OCI-LY3 (cell line): ENCODE measurements at regions not wholly inside any gene's neighbourhood (a gene's known extent, or its start where the extent isn't known, plus 50 kb on each side); places are given as distances from the start of the nearest gene placed in this dataset.

Source experiments
- H2AFZ ChIP-seq: fragments of 200-600, 300-600 bp; shearing (Covaris generic); 2 replicates; pipeline ENCODE4 v1.6.0; 2014; ENCODE audit warnings: antibody characterized with exemption, low read depth, low read length
- H3K27ac ChIP-seq: fragments of 200-600, 300-600 bp; sonication (generic); 2 replicates; pipeline ENCODE4 v1.5.1; 2014; ENCODE audit warnings: mild to moderate bottlenecking, low read length, moderate library complexity, mixed read lengths
- H3K27me3 ChIP-seq: fragments of 200-600, 300-600 bp; sonication (generic); 2 replicates; pipeline ENCODE4 v1.6.1; 2014; ENCODE audit warnings: low read depth, low read length, mixed read lengths
- H3K36me3 ChIP-seq: fragments of 200-600, 300-600 bp; sonication (generic); replicated peaks from 2 replicates; pipeline ENCODE3; 2014; ENCODE audit warnings: low read depth, low read length, mixed read lengths
- H3K4me1 ChIP-seq: fragments of 300-600, 200-600 bp; sonication (generic); 2 replicates; pipeline ENCODE4 v1.6.1; 2014; ENCODE audit warnings: low read length, mixed read lengths
- H3K4me2 ChIP-seq: fragments of 200-600, 300-600 bp; sonication (generic); 2 replicates; pipeline ENCODE4 v1.6.1; 2014; ENCODE audit warnings: low read length, mixed read lengths
- H3K4me3 ChIP-seq: fragments of 300-600, 200-600 bp; sonication (generic); 2 replicates; pipeline ENCODE4 v1.5.1; 2014; ENCODE audit warnings: antibody characterized with exemption, mild to moderate bottlenecking, low read length, moderate library complexity
- H3K79me2 ChIP-seq: fragments of 300-600, 200-600 bp; shearing (Covaris generic); 2 replicates; pipeline ENCODE4 v1.6.1; 2014; ENCODE audit warnings: mild to moderate bottlenecking, low read length, mixed read lengths
- H3K9ac ChIP-seq: fragments of 300-600, 200-600 bp; shearing (Covaris generic); 2 replicates; pipeline ENCODE4 v1.6.0; 2014; ENCODE audit warnings: mild to moderate bottlenecking, low read length, moderate library complexity
- H3K9me3 ChIP-seq: fragments of 200-600, 300-600 bp; shearing (Covaris generic); 2 replicates; pipeline ENCODE4 v1.6.1; 2014; ENCODE audit warnings: low read length, mixed read lengths; ENCODE audit not compliant: insufficient read depth
- H4K20me1 ChIP-seq: fragments of 200-600, 300-600 bp; sonication (generic); 2 replicates; pipeline ENCODE4 v1.6.1; 2016; ENCODE audit warnings: low read length, mixed read lengths; ENCODE audit not compliant: insufficient read depth
- EZH2phosphoT487 ChIP-seq: fragments of 200-600 bp; shearing (Covaris generic); IDR thresholded peaks from 2 replicates; pipeline ENCODE4 v1.6.1; 2018; ENCODE audit warnings: antibody characterized with exemption, mixed run types, low read depth
- TF ChIP-seq, protein P1 (sequence below): fragments of 200-600, 300-600 bp; sonication (generic); IDR thresholded peaks from 2 replicates; pipeline ENCODE4 v1.5.1; 2014; ENCODE audit warnings: antibody characterized with exemption, low read length, low read depth

- no peaks in the 10 kb centered on the region for H4K20me1 ChIP-seq
- no peak overlapping the region for H2AFZ ChIP-seq
- no peaks in the 10 kb centered on the region for H3K4me1 ChIP-seq
- H3K27me3 ChIP-seq = no peaks in the 10 kb centered on the region
- H3K4me2 ChIP-seq = no peak overlapping the region
- no peaks in the 10 kb centered on the region for H3K79me2 ChIP-seq
- H3K4me3 ChIP-seq = no peak overlapping the region
- H3K36me3 ChIP-seq = no peaks in the 10 kb centered on the region
- H3K27ac ChIP-seq = no peak overlapping the region
- H3K9me3 ChIP-seq = no peaks in the 10 kb centered on the region
- no peak for TF ChIP-seq EZH2phosphoT487
- TF ChIP-seq, protein P1, sequence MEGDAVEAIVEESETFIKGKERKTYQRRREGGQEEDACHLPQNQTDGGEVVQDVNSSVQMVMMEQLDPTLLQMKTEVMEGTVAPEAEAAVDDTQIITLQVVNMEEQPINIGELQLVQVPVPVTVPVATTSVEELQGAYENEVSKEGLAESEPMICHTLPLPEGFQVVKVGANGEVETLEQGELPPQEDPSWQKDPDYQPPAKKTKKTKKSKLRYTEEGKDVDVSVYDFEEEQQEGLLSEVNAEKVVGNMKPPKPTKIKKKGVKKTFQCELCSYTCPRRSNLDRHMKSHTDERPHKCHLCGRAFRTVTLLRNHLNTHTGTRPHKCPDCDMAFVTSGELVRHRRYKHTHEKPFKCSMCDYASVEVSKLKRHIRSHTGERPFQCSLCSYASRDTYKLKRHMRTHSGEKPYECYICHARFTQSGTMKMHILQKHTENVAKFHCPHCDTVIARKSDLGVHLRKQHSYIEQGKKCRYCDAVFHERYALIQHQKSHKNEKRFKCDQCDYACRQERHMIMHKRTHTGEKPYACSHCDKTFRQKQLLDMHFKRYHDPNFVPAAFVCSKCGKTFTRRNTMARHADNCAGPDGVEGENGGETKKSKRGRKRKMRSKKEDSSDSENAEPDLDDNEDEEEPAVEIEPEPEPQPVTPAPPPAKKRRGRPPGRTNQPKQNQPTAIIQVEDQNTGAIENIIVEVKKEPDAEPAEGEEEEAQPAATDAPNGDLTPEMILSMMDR = no peak
- no peak overlapping the region for H3K9ac ChIP-seq
These were observed 123.9 kb upstream of the GJE1 start for GRCh38 chr6:142008781-142009180.

DNA sequence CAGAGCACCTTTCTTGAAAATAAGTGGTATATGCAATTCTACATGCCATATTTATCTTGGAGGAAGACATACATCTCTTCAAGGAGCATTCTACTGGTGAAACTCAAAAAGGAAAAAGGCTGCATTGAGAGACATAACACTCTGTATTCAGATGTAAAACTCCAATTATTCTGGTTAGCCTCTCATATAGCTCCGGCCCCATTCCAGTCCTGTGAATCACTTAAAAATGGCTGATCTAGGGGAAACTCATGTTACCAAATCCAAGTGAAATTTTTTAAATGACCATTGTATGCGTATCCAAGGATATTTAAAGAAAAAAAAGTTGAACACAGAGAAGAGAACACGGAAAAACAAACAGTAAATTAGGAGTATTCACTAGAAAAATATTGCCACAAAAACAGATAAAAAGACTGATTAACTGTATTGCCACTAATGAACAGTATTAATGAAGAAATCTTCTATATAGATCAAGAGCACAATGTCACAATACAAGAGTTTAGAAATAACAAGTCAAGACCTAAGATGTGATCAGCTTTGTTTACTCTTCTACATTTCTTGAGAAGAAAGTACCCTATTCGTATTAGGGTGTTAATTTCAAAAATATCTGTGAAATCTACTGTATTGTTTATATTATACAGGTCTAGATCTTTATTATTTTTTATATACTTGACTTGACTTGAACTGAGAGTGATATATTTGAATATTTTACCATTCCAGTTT lies 124.5 kb upstream of the GJE1 start:
- no peak overlapping the region for H3K27ac ChIP-seq
- H3K9me3 ChIP-seq = no peaks in the 10 kb centered on the region
- no peaks in the 10 kb centered on the region for H4K20me1 ChIP-seq
- no peaks in the 10 kb centered on the region for H3K36me3 ChIP-seq
- no peak overlapping the region for H3K4me2 ChIP-seq
- no peaks in the 10 kb centered on the region for H3K4me1 ChIP-seq
- no peak overlapping the region for H3K9ac ChIP-seq
- H3K27me3 ChIP-seq = no peaks in the 10 kb centered on the region
- no peaks in the 10 kb centered on the region for H3K79me2 ChIP-seq
- no peak overlapping the region for H3K4me3 ChIP-seq
- TF ChIP-seq, protein P1 = no peak
- no peak for TF ChIP-seq EZH2phosphoT487
- H2AFZ ChIP-seq = no peak overlapping the region

- Histone ChIP-seq H3K27ac (no peak overlapping the region), H3K79me2 (no peaks in the 10 kb centered on the region), H3K9ac (no peak overlapping the region), H3K4me3 (no peak overlapping the region), H3K9me3 (no peaks in the 10 kb centered on the region), H3K36me3 (no peaks in the 10 kb centered on the region), H4K20me1 (no peaks in the 10 kb centered on the region), H2AFZ (no peak overlapping the region), H3K27me3 (no peaks in the 10 kb centered on the region), H3K4me1 (no peaks in the 10 kb centered on the region), H3K4me2 (no peak overlapping the region)
- TF ChIP-seq EZH2phosphoT487 = no peak
- TF ChIP-seq, protein P1 = no peak
These were observed 127.7 kb upstream of the GJE1 start for GRCh38 chr6:142005021-142005420.

DNA sequence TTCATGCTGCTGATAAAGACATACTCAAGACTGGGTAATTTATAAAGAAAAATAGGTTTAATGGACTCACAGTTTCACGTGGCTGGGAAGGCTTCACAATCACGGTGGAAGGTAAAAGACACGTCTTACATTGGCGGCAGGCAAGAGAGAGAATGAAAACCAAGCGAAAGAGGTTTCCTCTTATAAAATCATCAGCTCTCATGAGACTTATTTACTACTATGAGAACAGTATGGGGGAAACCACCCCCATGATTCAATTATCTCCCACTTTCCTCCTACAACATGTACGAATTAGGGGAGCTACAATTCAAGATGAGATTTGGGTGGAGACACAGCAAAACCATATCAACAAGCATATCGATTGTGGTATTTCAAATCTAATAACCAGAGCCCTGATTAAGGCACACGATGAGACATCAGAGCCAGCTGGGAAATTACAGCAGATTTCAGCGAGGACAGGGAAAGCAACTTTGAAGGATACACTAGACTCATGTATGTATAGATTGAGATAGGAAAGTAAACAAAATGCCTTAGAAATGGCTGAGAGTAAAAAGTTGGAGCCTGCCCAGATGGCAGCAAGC lies 129.8 kb upstream of the GJE1 start:
- H3K79me2 ChIP-seq = no peaks in the 10 kb centered on the region
- no peaks in the 10 kb centered on the region for H3K36me3 ChIP-seq
- no peak overlapping the region for H3K4me2 ChIP-seq
- H2AFZ ChIP-seq = no peak overlapping the region
- H3K4me1 ChIP-seq = no peaks in the 10 kb centered on the region
- no peaks in the 10 kb centered on the region for H4K20me1 ChIP-seq
- H3K9ac ChIP-seq = no peak overlapping the region
- TF ChIP-seq EZH2phosphoT487 = no peak
- TF ChIP-seq, protein P1 = no peak
- H3K9me3 ChIP-seq = no peaks in the 10 kb centered on the region
- no peaks in the 10 kb centered on the region for H3K27me3 ChIP-seq
- no peak overlapping the region for H3K27ac ChIP-seq
- H3K4me3 ChIP-seq = no peak overlapping the region
